ENCODE measurements at regions not wholly inside any gene's neighbourhood (a gene's known extent, or its start where the extent isn't known, plus 50 kb on each side); places are given as distances from the start of the nearest gene placed in this dataset.

DNA sequence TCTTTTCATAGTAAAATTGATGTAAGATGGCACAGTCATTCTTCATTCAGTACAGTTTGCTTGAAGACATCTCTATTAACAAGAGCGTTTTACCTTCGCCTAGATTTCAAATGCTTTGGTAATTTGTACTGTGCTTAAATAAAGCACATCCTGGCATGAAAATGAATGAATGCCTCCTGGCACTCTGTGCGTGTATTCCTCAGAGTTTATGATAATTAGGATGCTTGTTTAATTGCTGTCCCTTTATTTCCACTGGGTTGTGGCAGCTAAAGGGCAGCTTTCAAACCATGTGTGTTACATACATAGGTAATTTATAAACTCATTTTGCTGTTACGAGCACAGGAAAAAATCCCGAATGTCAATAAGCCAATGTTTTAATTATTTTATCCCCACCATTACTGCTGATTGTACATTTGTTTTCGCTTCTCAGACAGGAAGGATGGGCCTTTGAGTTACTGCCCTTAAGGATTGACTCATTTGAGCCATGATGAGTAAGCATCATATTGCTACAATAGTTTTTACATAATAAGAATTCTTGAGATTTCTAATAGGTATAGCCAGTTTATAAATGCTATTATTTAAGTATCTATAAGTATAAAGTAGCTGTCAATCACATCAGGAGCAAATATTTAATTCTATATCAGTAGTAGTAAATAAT is 516.5 kb downstream of the XIRP2 start:
- no peak overlapping the region for H3K4me3 ChIP-seq (ENCODE audit: low read depth, low read length)
- DNase-seq (ENCODE audit: low read depth), result no peak
- TF ChIP-seq, protein P1, sequence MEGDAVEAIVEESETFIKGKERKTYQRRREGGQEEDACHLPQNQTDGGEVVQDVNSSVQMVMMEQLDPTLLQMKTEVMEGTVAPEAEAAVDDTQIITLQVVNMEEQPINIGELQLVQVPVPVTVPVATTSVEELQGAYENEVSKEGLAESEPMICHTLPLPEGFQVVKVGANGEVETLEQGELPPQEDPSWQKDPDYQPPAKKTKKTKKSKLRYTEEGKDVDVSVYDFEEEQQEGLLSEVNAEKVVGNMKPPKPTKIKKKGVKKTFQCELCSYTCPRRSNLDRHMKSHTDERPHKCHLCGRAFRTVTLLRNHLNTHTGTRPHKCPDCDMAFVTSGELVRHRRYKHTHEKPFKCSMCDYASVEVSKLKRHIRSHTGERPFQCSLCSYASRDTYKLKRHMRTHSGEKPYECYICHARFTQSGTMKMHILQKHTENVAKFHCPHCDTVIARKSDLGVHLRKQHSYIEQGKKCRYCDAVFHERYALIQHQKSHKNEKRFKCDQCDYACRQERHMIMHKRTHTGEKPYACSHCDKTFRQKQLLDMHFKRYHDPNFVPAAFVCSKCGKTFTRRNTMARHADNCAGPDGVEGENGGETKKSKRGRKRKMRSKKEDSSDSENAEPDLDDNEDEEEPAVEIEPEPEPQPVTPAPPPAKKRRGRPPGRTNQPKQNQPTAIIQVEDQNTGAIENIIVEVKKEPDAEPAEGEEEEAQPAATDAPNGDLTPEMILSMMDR (IDR thresholded peaks at IDR 0.05; ENCODE audit: low read depth, low read length, missing control alignments), result no peak

DNA sequence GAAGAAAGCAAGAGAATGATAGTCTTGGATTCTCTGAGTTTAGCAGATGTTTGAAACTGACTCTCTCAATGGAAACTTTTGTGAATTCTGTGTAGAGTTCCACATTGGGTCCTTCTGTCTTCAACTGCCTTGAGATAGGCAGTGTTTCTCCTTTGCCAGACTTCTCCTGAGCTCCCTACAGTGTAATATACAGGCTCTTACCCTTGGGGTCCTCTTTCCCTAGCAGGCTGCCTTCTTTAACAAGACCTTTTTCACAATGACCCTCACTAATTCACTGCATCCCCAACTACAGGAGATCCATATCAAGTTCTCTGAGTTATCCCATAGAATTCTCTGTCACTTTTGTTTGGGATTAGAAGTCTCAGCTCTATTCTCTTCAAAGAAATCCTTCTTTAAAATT is 513.0 kb downstream of the XIRP2 start:
- TF ChIP-seq, protein P1 (IDR thresholded peaks at IDR 0.05; ENCODE audit: low read depth, low read length, missing control alignments), result no peak
- no peak overlapping the region for H3K4me3 ChIP-seq (ENCODE audit: low read depth, low read length)
- DNase-seq (ENCODE audit: low read depth), result no peak

DNA sequence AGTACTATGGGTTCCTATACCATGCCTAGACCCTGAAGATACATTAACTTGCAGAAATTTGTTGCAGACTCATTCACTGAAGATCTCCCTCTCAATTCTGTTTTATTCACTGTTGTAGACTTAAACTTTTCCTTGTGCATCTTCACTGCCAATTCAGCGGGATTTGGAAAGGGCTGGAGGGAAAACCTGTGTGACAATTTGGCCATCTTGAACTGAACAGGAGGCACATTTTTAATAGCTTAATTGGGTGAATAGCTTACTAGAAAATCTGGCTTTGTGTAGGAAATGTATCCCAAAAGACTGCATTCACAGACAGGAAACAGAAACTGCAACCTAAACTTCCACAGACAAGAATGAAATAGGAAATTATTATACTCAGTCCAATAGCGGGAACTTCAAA is 512.3 kb downstream of the XIRP2 start:
- TF ChIP-seq, protein P1 (IDR thresholded peaks at IDR 0.05; ENCODE audit: low read depth, low read length, missing control alignments), result no peak
- no peak for DNase-seq (ENCODE audit: low read depth)
- H3K4me3 ChIP-seq (ENCODE audit: low read depth, low read length), result no peak overlapping the region

DNA sequence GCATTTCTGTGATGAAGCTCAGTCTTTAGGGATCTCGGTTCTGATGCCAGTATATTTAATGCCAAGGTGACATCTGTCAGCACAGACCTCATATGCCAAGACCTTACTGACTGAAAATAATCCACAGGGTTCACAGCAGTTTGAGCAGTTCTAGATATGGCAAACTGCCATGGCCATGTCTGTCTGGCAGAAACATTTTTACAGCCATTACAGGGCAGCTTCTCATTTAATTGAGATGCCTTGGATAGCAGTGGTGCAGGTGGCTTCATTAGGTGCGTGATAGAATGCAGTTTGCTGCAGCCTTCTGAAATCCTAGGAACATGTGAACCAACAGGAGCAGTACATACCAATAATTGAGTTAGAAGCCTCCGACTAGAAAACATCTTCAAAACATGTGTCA is 510.6 kb downstream of the XIRP2 start:
- TF ChIP-seq, protein P1 (IDR thresholded peaks at IDR 0.05; ENCODE audit: low read depth, low read length, missing control alignments), result no peak

DNA sequence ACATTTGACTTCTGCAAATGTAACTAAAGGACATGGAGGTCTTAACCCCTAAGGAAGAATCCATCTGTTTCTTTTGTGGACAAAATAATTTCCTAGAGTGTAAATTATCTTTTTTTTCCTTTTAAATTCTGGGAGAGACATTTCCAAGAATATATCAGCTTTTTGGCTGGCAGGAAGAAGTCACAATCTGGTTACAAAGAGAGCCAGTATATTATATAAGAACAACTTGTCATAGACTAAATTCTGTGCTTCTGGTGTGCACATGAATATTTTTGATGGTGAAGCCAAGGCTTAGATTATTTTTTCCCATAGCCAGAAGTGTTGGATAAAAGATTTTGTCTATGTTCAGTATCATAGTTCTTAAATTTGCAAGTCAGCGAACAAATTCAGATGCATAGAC is 500.6 kb downstream of the XIRP2 start:
- TF ChIP-seq, protein P1 (IDR thresholded peaks at IDR 0.05; ENCODE audit: low read depth, low read length, missing control alignments), result no peak
- DNase-seq (ENCODE audit: low read depth), result no peak
- no peak overlapping the region for H3K4me3 ChIP-seq (ENCODE audit: low read depth, low read length)

More for the DNA sequence above, 510.6 kb downstream of the XIRP2 start:
- DNase-seq (ENCODE audit: low read depth), result no peak
- no peak overlapping the region for H3K4me3 ChIP-seq (ENCODE audit: low read depth, low read length)

DNA sequence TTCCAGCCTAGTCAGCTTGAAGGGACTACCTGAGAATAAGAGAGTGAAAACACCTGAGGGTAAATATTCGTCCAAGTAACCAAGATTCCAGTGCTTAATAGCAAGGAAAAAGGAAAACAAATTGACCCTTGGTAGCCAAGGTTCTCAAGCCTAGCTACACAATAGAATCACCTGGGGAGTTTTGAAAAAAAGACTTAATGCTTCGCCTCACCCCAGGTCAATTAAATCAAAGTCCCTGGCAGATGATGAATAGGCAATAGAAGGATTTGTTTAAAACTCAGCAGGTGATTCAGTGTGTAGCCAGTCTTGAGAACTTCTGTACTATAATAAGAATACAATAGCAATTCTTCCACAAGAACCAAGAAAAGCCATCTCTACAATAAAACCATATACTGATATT is 500.2 kb downstream of the XIRP2 start:
- H3K4me3 ChIP-seq (ENCODE audit: low read depth, low read length), result no peak overlapping the region
- no peak for DNase-seq (ENCODE audit: low read depth)
- TF ChIP-seq, protein P1 (IDR thresholded peaks at IDR 0.05; ENCODE audit: low read depth, low read length, missing control alignments), result no peak

DNA sequence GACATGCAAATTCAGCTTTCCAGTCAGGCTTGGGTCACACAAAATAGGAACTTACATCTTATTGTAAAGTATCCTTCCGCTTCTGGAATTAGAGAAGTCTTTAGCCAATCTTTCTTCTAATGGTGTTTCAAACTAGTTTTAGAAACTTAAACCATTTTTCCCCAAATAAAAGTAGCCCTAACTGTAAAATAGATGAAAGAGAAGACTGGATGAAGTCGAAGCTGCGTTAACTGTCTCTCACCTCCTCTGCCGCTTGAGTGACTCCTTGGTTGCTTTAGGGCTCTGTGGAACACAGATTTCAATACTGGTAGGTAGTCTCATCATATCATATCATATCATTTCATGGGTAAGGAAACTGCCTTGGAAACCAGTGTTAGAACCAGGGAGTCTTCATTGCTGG is 498.4 kb downstream of the XIRP2 start:
- TF ChIP-seq, protein P1 (IDR thresholded peaks at IDR 0.05; ENCODE audit: low read depth, low read length, missing control alignments), result no peak

More for the DNA sequence above, 498.4 kb downstream of the XIRP2 start:
- DNase-seq (ENCODE audit: low read depth), result no peak
- H3K4me3 ChIP-seq (ENCODE audit: low read depth, low read length), result no peak overlapping the region

All from GM12864 (cell line).